Activated naive CD4-positive, alpha-beta T cell (primary cell): ENCODE measurements at regions not wholly inside any gene's neighbourhood (a gene's known extent, or its start where the extent isn't known, plus 50 kb on each side); places are given as distances from the start of the nearest gene placed in this dataset.

Experiments
- DNase-seq, 4 experiments: peaks; one replicate each; lab custom pipeline; 2025; lab: John Stamatoyannopoulos, UW

GRCh38 chr14:53517270-53517960 lies 364.3 kb upstream of the DDHD1 start:
- DNase-seq, result no peak

- DNase-seq, result no peak
Measured at GRCh38 chr14:53516261-53516774, 363.2 kb upstream of the DDHD1 start.

- no peak for DNase-seq
Measured at GRCh38 chr14:53515276-53515675, 362.2 kb upstream of the DDHD1 start.

- DNase-seq, result no peak
Measured at GRCh38 chr14:53514197-53514596, 361.1 kb upstream of the DDHD1 start.

- DNase-seq, result no peak
Measured at GRCh38 chr14:53510281-53510912, 357.3 kb upstream of the DDHD1 start.

- DNase-seq, result no peak
Measured at GRCh38 chr14:53509276-53510244, 356.4 kb upstream of the DDHD1 start.

DNA sequence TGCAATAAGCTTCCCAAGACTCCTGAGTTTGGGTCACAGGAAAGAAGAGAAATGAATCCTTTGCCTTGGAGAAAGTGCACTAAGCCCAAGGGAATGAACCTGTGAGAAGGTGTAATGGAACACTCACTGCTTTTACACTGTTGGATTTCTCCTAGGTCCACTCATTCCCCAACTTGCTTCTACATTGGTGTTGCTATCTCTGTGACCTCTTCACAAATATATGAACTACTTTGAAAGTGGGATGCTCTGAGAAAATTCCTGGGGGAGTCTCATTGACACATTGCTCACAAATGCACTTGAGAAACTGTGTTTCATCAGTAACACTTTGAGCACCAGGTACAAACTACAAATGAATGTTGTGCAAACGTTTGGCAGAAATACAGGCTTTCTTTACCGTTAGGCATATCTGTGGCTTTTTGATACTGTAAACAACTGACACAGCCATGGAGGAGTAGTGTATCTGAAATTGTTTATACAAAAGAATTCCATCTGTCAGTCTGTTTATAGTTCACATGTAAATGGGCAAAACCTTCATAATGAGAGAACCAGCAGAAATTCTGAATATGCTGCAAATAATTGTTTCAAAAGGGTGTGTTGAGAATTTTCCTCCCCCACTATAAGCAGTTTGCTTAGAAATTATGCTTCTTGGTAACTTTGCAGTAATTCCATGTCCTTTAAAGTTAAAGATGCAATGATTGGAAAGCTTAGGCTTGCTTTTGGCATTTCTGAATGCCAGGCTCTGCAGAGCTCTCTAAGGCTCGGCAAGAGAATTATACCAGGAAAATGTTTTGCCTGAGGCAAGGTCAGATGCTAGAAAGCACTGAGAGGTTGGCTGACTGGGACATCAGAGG lies 348.5 kb upstream of the DDHD1 start:
- no peak for DNase-seq

GRCh38 chr14:53500191-53500590 lies 347.1 kb upstream of the DDHD1 start:
- DNase-seq, result no peak

- no peak for DNase-seq
Measured at GRCh38 chr14:53496668-53497067, 343.5 kb upstream of the DDHD1 start.

DNA sequence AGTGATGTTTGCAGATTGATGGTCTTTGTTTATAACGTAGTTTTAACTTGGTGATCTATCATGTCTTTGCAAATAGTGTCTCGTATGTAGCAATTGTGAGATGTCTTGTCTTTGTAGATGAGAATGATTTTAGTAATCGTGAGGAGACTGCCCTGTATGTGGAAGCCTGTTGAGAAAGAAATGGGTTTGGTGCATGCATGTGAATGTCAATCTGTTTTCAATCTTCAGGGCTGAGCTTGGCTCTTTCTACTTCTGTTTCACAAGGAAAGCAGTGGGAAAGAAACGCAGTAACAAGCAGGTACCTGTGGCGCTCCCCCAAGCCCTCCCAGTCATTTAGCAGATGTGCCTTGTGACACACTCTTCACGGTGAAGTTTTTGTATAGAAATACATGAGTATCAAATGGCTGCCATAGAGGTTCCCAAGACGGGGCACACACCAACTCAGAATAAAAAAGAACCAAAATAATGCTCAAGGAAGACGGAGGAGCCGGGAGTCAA lies 342.8 kb upstream of the DDHD1 start:
- DNase-seq, result no peak

DNA sequence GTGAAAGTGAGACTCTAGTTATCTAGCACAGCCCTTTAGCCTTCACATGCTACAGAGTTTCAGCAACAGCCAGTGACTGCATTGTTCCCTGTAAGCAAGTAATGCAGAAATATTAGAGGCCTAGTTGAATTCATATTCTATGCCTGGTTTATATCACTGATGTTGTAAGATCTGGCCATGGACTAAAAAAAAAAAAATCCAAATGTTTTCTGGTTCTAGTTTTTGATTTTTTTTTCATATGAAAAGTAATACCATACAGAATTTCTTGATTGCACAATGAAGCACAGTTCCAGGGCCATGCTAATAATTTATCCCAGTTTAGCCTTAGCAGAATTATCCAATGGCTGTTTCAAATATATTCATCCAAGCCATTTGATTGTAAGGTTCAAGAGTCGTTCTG lies 341.5 kb upstream of the DDHD1 start:
- no peak for DNase-seq

DNA sequence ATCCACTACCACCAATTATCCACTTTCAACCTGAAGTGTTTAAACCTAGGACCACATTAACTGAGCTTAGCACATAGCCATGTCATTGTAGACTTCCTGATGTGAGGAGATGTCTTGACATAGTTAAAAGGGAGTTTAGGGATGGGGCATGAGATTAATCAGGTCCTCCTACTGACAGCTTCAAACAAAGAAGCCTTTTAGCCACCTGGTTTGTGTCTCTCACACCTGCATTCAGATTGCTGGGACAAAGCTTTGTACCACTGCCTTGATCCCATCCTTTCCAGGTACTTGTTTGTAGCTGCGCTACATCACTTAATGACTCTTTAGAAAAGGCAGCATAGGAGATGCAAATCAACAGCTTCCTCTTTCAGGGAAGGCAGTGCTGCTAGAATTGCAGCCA lies 340.7 kb upstream of the DDHD1 start:
- DNase-seq, result no peak

DNA sequence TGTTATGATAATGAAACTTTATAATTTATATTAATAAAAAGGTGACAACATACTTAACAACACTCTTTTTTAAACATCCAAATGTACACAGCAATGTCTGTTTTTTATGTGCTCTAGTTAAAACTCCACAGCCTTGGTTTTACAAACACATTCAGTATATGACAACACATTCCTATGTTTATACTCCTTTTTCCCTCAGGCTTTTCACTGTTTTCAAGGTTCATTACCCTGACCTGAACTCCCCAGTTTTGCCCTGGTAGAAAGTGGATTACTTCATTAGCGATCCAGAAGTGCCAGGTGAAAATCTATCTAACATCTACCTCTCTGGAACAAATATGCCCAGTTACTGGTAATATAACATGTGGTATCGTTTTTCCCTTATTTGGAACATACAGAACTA lies 340.2 kb upstream of the DDHD1 start:
- no peak for DNase-seq

- DNase-seq, result no peak
Measured at GRCh38 chr14:53491884-53492277, 338.8 kb upstream of the DDHD1 start.

DNA sequence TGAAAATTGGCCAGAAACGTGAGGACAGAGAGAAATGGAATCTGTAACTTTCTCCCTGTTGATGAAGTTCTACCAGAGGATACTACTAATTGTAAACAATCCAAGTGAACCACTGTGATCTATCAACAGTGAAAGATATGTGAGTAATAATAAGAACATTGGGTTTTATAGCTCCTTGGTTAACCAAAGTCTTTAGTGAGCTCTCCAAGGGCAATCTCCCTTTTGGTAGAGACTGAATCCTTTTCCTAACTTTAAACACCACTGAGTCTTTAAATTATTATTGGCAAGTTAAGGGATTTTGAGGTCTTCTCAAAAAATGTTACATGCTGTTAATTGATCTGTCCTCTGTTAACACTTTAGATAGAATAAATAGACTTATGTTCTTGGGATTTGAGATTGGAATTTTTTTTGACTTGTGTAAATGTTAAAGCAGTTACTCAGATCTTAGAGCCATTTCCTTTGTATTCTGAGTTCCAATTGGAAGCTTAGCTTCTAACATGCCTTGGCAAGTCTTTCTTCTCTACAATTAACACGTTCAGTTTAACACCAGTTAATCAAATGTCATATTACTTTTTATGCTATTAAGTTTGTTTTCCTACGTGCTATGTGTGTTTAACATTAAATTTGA lies 338.2 kb upstream of the DDHD1 start:
- DNase-seq, result no peak

GRCh38 chr14:53478174-53478573 lies 325.1 kb upstream of the DDHD1 start:
- DNase-seq, result no peak

DNA sequence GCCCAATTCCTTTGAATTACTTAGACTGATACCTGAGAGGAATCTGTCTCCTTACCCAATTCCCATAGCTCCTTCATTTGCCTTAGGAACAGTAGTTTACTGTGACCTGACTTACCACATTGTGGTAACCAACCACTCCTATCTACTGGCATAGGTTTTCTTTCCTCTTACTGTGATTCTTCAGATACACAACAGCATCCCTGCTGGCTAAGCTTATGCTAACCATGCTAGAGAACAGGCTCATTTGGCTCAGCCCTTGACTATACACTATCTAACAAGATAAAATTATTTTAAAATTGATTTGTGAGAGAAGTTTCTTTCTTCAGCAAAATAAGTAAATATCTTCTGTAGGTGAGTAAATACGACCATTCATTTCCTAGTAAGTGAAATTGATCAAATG lies 320.4 kb upstream of the DDHD1 start:
- DNase-seq, result no peak

DNA sequence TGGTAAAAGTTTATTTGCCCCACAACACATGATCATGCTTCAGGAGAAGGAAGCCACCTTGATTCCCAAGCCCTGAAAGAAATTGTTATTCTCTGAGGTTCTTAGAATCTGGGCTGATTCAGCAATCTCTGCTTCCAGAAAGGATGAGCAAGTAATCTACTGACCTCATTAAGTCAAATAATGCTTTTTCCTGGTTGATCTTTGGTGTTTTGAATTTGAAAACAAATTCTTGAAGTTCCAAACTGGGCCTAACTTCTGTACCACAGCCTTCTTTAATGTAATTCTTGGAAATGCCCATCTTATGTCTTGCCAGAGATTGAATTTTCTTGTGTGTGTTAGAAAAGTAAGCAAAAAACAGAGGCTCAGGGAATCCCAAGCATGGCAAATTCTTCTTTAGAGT lies 319.2 kb upstream of the DDHD1 start:
- no peak for DNase-seq

DNA sequence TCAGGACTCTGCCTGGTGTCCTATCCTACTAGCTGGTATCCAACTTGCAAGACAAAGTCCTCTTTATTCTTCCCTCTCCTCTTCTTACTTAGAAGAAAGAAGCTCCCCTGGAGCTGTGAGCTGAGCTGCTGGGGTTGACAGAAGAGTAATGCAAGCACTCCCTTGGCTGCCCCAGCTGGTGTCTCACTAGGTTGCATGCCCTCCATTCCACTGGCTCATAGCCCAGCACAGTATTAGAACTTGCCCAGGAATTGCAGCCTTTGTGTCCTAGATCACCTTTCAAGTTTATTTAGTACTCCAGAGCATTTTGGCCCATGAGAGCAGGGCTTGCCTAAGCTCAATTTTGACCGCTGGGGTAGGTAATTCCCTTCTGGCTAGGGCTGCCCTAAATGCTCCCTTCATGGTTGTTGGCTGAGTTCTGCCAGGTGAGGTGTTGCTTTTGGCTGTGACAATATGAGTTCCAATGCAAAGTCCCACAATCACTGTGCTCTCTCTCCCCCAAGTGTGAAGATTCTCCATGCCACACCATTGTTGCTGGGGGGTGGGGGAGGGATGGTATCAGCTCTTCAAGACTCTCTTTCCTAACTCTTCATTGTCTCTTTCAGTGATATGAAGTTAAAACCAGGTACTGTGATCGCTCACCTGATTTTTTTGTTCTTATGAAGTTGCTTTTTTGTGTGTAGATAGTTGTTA lies 317.4 kb upstream of the DDHD1 start:
- DNase-seq, result no peak

DNA sequence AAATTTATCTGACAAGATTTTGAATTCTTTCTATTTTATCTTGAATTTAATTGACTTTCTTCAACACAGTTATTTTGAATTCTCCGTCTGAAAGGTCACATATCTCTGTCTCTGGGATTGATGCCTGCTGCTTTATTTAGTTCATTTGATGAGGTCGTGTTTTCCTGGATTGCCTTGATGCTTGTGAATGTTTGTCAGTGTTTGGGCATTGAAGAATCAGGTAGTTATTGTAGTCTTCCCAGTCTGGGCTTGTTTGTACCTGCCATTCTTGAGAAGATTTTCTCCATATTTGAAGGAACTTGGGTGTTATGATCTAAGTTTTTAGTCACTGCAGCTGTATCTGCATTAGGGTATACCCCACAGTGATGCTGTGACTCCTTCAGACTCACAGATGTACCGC lies 315.8 kb upstream of the DDHD1 start:
- DNase-seq, result no peak
